SH-SY5Y (cell line): ENCODE measurements at regions not wholly inside any gene's neighbourhood (a gene's known extent, or its start where the extent isn't known, plus 50 kb on each side); places are given as distances from the start of the nearest gene placed in this dataset.

Source experiments
- GATA2 ChIP-seq: IDR thresholded peaks from 2 replicates; pipeline ENCODE4 v1.6.1; 2011; ENCODE audit warnings: mild to moderate bottlenecking, low read depth, low read length
- GATA3 ChIP-seq: IDR thresholded peaks from 2 replicates; pipeline ENCODE4 v1.6.1; 2011; ENCODE audit warnings: low read depth, mild to moderate bottlenecking, low read length, moderate library complexity

DNA sequence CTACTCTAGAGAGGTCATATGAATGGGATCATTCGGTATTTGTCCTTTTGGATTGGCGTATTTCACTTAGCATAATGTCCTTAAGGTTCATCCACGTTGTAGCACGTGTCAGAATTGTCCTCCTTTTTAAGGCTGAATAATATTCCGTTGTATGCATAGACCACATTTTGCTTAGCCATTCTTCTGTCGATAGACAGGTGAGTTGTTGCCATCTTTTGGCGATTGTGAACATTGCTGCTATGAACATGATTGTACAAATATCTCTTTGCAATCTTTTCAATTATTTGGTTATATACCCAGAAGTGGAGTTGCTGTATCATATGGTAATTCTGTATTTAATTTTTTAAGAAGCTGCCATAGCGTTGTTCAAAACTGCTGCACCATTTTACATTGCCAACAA is 52.4 kb upstream of the GOLGA8J start:
- TF ChIP-seq GATA3 (no peak), GATA2 (no peak)

DNA sequence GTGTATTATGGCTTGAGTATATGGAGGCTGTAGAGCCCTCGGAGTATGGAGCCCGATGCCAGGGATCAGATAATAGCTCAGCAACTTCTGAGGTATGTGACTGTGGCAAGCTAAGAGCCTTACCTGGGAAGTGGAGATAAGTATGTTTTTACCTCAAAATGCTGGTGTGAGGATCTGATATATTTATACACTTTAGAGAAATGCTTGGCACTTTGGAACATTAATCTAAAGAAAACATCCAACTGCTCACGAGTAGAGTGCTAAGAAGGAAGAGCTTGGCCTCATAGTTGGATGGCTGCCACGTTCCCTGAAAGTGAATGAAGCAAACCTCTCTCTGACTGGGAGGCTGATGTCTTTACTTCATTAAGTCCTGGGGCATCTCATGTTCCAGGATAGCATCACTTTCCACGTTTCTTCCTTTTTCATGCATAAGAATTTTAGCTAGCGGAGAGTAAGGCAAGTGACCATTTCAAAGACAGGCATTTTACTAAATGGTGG is 58.9 kb upstream of the GOLGA8J start:
- TF ChIP-seq GATA3, result no peak
- no peak for TF ChIP-seq GATA2

DNA sequence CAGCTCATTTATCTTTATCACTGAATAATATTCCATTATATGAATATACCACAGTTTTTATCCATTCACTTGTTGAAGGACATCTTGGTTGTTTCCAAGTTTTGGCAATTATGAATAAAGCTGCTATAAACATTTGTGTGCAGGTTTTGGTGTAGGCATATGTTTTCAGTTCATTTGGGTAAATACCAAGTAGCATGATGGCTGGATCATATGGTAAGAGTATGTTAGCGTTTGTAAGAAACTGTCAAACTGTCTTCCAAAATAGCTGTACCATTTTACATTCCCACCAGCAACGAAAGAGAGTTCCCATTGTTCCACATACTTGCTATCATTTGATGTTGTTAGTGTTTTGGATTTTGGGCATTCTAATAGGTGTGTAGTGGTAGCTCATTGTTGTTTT is 72.0 kb upstream of the GOLGA8J start:
- TF ChIP-seq GATA3, result no peak
- TF ChIP-seq GATA2, result no peak

DNA sequence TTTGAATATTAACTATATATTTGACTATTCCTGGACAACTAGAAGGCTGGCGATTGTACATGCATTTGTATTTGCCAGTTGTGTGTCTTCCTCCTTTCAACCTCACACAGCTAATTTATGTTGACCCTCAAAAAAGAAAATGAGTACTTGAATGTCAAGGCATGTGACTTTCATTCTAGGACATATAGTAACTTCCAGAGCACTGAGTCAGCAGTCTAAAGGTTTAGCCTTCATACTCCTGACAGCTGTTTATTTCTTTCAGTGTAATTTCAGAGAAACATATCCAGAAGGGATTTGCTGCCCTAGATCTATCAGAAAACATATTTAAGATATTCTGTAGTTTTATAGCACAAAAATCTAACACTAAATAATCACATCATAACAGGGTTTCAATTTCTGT is 74.6 kb upstream of the GOLGA8J start:
- TF ChIP-seq GATA2 (no peak), GATA3 (no peak)

DNA sequence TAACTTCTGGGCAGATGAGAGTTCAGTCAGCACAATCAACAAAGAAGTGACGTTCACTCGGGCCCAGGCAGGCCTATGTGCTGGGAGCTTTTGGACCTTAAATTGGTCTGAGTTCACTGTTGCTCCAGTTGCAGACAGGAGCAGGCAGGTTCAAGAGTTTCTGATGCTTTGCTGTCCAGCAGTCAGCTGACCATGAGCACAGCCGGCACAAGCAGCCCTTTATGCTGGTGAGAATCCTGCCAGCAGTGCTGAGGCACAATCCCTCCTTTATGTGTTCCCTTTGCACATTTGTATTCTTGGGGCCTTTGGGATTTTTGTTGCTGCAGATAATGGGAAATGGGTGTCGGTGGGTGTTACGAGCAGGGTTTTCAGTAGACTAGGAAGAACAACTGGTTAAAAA is 81.2 kb upstream of the GOLGA8J start:
- TF ChIP-seq GATA3 (no peak), GATA2 (no peak)

- no peak for TF ChIP-seq GATA3
- TF ChIP-seq GATA2, result no peak
These were observed 84.7 kb upstream of the GOLGA8J start for GRCh38 chr15:29998033-29998432.

GRCh38 chr15:29997499-29997898 is 85.3 kb upstream of the GOLGA8J start:
- TF ChIP-seq GATA3, result no peak

- TF ChIP-seq GATA3 (no peak), GATA2 (no peak)
These were observed 88.5 kb upstream of the GOLGA8J start for GRCh38 chr15:29994284-29994683.

DNA sequence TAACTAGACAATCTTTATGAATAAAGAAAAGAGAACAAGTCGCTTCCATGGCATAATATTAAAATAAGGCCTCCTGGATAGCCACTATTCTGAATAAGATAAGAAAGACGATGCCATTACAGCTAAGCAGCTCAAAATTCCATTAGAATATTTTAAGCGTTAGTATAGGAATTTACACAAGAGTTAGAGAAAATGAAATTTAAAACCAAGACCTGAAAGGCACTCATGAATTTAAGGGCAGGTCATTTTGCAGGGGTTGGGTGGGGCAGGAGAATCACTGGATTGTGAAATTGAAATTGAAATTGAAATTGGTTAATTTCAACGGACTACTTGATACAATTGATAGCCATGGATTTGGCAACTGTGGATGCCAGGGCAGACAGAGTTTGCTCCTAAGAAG is 91.8 kb upstream of the GOLGA8J start:
- no peak for TF ChIP-seq GATA3
- TF ChIP-seq GATA2, result no peak

DNA sequence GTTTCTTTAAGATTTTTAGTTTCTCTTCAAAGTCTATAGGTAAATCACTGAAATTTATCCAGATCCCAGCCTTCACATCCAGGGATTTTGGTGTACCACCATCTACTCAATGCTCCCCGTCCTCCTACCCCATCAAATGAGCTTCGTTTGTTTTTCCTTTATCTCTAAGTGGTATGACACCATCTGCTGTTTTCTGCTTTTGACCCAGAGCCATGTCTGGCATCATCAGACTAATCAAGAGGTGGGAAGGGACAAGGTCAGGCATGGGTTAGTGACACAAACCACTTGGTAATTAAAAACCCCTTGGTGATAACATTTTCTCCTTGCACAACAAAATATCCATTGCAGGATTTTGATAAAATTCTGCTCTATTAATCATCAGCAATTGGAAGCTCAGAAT is 92.7 kb upstream of the GOLGA8J start:
- TF ChIP-seq GATA3, result no peak

GRCh38 chr15:29988701-29989100 is 94.1 kb upstream of the GOLGA8J start:
- TF ChIP-seq GATA2 (no peak), GATA3 (no peak)

DNA sequence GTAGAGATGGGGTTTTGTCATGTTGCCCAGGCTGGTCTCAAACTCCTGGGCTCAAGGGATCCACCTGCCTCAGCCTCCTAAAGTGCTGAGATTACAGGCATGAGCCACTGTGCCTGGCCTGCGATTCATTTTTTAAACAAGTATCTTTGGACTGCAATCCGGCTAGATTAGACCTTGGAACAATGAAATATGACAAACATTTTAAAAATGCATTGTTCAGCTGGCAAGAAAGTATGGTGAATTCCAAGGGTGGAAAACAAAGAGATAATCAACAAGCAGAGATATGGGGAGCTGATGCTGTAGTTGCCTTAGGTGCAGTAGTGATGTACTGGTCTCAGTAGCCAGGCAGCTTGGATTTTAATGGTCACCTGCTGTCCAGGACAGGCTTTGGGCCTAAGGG is 95.8 kb upstream of the GOLGA8J start:
- TF ChIP-seq GATA2 (no peak), GATA3 (no peak)

- TF ChIP-seq GATA2 (no peak), GATA3 (no peak)
These were observed 104.1 kb upstream of the GOLGA8J start for GRCh38 chr15:29978411-29979382.

DNA sequence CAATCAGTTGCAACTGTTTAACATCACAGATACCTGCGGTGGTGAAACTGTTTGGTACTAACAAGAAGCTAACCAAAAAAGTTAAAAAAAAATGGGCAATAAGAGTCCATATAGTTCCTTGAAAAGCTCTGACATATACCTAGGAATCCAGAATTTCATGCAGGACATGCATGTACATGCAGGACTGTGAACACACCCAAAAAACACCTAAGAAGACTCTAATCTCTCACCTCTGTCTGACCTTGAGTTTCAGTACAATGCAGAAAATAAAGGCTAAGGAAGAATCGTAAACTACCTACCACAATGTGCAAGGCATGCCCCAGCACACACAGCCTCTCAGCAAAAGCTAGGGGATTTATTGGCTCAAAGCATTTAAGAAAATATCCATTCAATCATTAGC is 110.7 kb upstream of the GOLGA8J start:
- TF ChIP-seq GATA2, result no peak
- TF ChIP-seq GATA3, result no peak

GRCh38 chr15:29970402-29970695 is 112.4 kb upstream of the GOLGA8J start:
- TF ChIP-seq GATA2, result no peak
- no peak for TF ChIP-seq GATA3
